Endothelial cell of umbilical vein (primary cell): ENCODE measurements at regions not wholly inside any gene's neighbourhood (a gene's known extent, or its start where the extent isn't known, plus 50 kb on each side); places are given as distances from the start of the nearest gene placed in this dataset.

Experiments used
- CTCF ChIP-seq, 2 donors: IDR thresholded peaks; 1 replicate in 1 of 2; 2 replicates in 1 of 2; pipeline ENCODE4 v1.5.1; 2011; ENCODE audit warnings: low read length in 2 of 2, mild to moderate bottlenecking in 2 of 2, moderate library complexity in 2 of 2, control low read depth in 1 of 2, inconsistent platforms in 1 of 2, low read depth in 1 of 2; ENCODE audit not compliant: insufficient read depth in 1 of 2; ENCODE audit errors: extremely low read depth in 1 of 2
- EZH2 ChIP-seq: IDR thresholded peaks from 2 replicates; pipeline ENCODE4 v1.6.1; 2012; ENCODE audit warnings: borderline replicate concordance, low read depth, mild to moderate bottlenecking, moderate library complexity, low read length, inconsistent platforms; ENCODE audit not compliant: severe bottlenecking
- GATA2 ChIP-seq: IDR thresholded peaks from 2 replicates; pipeline ENCODE4 v1.7.0; 2011; ENCODE audit warnings: low read depth, mild to moderate bottlenecking, moderate library complexity, mixed read lengths, low read length; ENCODE audit not compliant: insufficient read length, insufficient read depth
- MAX ChIP-seq: IDR thresholded peaks from 2 replicates; pipeline ENCODE4 v1.6.1; 2011; ENCODE audit not compliant: insufficient read depth, insufficient read length
- MYC ChIP-seq: IDR thresholded peaks from one replicate; pipeline ENCODE4 v1.6.1; 2011; ENCODE audit warnings: mild to moderate bottlenecking, low read depth, low read length
- POLR2A ChIP-seq: IDR thresholded peaks from 2 replicates; pipeline ENCODE4 v1.6.1; 2012; ENCODE audit warnings: low read depth, mild to moderate bottlenecking, control low read depth, low read length
- POLR2AphosphoS5 ChIP-seq: IDR thresholded peaks from 2 replicates; pipeline ENCODE4 v1.6.1; 2012; ENCODE audit warnings: low read depth, mild to moderate bottlenecking, control low read depth, low read length, moderate library complexity; ENCODE audit not compliant: insufficient read depth

- TF ChIP-seq CTCF (IDR thresholded peaks at IDR 0.05; ENCODE audit: extremely low read depth in 1 of 2, insufficient read depth in 1 of 2, low read depth in 1 of 2, low read length in 2 of 2) (no peak), MAX (no peak), POLR2A (no peak), EZH2 (no peak), POLR2AphosphoS5 (no peak), MYC (no peak), GATA2 (no peak)
Observed at GRCh38 chr15:87632364-87632763, 624.2 kb downstream of the NTRK3 start.
